GDM1 (cell line): ENCODE measurements at regions not wholly inside any gene's neighbourhood (a gene's known extent, or its start where the extent isn't known, plus 50 kb on each side); places are given as distances from the start of the nearest gene placed in this dataset.
"Not testable (repeated sequence)": the region's sequence is repeated elsewhere in the genome, so short reads cannot be mapped to it uniquely, and the experiment has no call there.

ENCODE experiments used
- DNase-seq: peaks from one replicate; lab custom pipeline; 2025; lab: John Stamatoyannopoulos, UW

DNA sequence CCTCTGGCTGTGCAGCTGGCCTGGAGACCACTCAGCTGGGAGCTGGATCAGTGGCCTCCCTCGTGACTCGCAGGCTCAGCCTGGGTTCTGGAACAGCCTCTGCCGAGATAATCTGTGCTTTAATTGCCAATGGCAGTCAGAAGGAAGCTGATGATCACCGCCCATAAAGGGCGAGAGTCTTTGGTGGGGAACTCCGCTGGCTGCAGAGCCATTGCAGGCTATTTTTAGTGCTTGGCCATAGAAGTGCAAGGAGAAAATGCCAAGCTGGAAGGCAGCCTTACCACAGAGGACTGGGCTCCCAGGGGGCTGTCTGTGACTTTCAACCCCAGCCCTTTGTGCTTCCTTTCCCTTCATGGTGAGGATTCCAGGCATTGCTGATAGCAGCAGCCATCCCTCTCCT, 62.2 kb upstream of the TENM4 start:
- no peak for DNase-seq

DNA sequence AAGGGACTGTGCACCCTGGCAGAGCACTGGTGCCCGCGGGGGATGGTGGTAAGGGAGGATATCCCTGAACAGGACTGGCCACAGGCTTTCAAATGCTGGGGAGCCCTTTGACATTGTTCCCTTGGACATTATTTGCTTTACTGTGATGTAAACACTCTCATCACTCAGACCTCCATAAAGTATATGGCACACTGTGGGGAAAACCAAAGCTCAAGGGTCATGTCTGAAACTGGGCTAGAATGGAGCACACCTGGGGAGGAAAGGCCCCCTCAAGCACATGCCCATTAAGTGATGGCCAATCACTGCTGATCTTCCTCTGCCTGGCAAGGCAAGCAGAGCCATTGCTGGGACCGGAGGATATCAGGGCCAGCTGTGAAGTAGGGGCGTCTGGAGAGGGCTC, 60.9 kb upstream of the TENM4 start:
- DNase-seq, result no peak

DNA sequence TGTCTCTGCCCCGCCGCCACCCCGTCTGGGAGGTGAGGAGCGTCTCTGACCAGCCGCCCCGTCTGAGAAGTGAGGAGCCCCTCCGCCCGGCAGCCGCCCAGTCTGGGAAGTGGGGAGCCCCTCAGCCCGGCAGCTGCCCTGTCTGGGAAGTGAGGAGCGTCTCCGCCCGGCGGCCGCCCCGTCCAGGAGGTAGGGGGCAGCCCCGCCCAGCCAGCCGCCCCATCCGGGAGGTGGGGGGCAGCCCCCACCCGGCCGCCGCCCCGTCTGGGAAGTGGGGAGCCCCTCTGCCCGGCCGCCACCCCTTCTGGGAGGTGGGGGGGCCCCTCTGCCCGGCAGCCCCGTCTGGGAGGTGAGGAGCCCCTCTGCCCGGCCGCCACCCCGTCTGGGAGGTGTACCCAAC, 59.1 kb upstream of the TENM4 start:
- not testable (repeated sequence) for DNase-seq

DNA sequence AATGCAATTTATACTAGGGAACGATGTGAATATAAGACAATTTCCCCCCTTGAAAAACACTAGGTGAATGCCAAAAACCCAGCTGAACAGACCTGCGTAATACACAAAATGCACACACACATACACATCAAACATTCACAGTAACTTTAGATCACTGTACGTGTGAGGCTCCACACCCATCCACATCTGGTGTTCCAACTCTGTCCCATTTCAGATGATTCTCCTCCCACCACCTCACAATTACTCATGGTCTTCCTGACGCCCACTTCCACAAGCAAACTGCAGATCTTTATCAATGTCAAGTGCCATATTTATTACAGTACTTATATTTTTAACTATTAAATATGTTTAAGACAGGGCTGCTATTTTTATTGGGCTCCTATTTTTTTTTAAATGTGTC, 57.8 kb upstream of the TENM4 start:
- DNase-seq, result no peak

DNA sequence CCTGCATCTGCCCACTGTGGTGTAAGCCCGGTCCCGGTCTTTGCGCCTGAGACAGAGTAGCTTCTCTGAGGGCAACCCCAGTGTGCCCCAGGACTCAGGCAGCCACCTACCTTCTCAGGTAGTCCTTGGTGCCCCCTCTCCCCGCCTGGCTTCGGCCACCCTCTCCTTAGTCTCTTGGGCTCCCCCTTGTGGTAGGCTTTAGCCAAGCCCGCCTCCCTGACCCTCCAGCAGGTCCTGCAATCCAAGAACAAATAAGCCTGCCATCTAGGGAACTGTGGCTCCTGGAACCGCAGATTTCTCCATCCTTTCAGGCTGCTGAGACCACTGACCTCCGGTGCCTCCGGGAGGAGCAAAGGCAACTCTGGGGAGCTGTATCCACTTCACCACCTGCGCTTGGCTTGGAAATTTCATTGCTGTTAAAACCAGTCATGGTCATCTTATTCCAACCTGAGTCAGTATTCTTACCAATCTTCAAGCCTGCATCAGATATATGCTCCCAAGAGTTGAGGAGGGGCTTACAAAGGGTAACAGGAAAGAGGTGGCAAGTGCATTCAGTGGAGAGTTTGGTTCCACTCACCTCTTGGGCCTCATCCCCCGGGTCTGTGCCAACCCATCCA, 52.8 kb upstream of the TENM4 start:
- no peak for DNase-seq

DNA sequence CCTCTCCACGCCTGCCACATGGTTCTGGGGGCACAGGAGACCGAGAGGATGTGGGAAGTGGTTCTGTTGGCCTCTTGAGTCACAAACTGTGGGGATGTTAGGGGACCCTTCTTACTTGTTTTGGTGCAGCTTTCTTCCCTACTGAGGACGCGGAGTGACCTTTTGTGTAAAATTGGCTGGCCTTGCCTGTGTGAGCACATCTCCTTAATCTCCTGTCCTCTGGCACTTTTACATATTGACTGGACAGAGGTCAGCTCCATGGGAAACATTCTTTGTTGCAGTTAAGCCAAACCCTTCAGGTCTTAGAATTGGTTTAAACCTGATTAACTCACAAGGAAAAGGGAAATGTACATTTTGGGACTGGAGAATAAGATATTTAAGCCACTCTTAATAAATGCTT, 51.2 kb upstream of the TENM4 start:
- DNase-seq, result no peak
